ENCODE measurements at regions not wholly inside any gene's neighbourhood (a gene's known extent, or its start where the extent isn't known, plus 50 kb on each side); places are given as distances from the start of the nearest gene placed in this dataset.

GRCh38 chr5:124328201-124328600 lies 418.2 kb downstream of the ZNF608 start:
- DNase-seq (ENCODE audit: low spot score), result no peak

- DNase-seq (ENCODE audit: low spot score), result no peak
Observed at GRCh38 chr5:124318661-124319060, 427.8 kb downstream of the ZNF608 start.

DNA sequence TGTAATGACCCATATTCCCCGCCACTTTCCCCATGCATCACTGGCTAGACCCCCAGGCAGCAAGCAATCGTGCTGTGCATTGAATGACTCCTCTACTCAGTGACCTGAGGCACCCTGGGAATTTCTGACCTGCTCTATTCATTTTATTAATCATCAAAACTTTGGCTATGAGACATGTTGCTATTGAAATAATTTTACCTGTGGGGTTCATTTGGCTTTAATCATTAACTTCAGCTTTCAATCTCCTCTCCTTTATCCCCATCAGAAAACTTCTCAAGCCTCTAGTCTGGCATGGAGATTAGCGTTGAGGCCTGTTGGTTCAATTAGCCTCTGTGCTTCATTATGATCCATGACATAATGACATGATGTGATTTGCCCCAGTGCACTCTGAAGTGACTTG lies 429.0 kb downstream of the ZNF608 start:
- DNase-seq (ENCODE audit: low spot score), result no peak

DNA sequence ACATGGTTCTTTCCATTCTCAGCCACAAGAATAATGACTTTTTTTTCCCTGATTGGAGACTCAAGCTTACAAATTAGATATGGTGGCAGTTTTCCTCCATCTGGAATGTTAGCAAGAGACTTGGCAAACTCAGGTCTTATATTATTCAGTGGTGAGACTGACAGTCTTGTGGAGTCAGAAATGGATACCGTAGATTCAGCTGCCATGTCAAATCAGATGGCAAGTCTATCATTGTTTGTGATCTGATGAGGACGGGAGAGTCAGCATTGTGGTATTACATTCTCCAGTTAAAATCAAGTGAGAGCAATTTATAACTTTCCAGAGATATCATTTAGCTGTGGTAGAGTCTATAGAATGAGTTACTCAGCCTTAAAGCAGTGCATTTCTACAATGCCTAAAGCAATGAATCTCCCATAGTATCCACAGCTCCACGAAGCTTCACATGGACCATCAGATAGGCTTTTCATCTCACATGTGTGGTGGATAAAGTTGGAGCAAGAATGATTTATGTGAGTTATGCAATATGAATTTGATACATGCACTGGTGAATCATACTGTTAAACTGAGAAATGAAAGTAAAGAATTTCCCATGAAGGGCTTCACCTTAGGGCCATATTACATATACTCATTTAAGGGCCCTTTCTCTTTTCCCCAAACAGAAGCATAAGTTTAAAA lies 430.6 kb downstream of the ZNF608 start:
- DNase-seq (ENCODE audit: low spot score), result peak; percentile 27

DNA sequence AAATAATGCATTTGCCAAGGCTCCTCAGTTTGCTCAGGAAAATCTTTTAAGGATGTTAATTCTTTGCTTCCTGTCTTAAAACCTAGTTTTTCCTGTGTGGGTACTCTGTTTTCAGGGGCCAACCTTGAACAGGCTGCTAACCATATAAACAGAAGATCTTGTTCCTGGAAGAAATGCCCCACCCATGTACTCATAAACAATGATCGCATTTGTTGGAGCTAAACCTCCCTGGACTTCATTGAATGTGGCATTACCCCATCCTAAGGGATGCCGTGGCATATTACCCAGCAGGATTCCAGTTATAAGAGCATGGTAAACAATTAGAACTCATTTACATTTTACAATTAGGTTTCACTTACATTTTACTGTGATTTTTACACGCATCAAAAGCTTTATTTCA lies 436.0 kb downstream of the ZNF608 start:
- no peak for DNase-seq (ENCODE audit: low spot score)

GRCh38 chr5:124309241-124309980 lies 437.0 kb downstream of the ZNF608 start:
- DNase-seq (ENCODE audit: low spot score), result no peak

GRCh38 chr5:124303366-124303765 lies 443.1 kb downstream of the ZNF608 start:
- DNase-seq (ENCODE audit: low spot score), result no peak

DNA sequence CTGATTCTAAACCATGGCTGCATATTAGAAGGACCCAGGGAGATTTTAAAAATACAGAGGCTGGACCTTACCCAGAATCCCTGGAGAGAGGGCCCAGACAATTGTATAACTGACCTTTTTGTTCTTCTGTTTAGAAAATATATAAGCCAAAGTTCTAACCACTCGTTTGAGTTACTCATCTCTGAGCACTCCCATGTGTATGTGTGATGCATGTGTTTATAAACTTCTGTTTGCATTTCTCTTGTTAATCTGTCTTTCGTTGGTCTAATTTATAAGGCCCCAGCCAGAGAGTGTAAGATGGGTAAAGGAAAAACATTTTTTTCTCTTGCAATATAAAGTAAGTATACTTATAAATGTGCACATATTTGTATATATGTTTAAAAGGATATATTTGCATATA lies 443.9 kb downstream of the ZNF608 start:
- DNase-seq (ENCODE audit: low spot score), result no peak

DNA sequence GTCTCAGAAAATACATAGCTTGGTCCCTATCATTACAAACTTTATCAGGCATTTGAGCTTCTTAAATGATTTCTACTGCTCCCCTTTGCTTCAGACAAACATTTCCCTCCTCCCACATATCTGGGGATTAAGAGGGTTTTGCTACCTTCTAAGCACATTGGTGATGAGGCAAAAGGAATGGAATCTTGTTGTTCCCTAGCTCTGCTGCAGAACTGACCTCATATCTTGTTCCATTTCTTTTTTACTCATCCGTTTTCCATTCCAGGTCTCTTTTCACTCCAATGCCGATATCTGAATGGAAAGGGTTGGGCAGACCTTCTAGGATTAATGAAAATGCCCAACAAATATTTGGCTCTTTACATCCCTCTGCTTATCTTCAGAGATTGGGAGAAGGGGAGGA lies 444.6 kb downstream of the ZNF608 start:
- DNase-seq (ENCODE audit: low spot score), result peak; percentile 94

DNA sequence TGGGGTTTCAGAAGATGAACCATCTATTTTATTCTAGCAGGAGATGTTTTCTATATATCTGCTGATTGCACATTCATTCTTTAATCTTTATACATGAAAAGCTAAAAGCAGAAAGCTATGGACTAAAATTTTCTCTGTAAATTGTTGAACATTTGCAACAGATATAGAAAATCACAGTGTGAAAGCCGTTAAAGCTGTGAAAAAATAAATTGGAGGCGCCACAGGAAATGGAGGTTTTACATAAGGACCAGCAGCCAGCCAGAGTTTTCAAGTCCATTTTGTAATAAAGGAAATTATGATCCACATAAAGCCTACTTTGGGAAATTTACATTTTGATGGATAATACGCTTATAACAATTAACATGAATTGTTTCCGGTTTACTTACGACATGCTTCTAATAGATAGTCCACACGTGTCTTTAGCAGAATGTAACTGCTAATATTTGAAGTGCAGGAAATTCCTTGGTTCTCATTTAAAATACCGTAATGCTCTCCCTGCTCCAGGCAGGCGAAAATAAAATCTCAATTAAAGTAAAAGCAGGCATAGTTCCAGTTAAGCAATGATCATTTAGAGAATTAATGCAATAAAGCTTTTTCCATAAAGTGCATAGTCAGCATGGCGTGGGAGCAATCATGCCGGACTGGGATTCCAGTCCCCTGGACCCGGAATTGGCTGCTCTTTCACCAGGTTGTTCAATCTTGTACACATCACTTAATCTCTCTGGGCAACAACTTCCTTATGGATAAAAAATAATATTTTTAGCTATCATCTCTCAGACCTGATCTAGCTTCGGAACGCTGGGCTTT lies 445.4 kb downstream of the ZNF608 start:
- peak; percentile 24 for DNase-seq (ENCODE audit: low spot score)

DNA sequence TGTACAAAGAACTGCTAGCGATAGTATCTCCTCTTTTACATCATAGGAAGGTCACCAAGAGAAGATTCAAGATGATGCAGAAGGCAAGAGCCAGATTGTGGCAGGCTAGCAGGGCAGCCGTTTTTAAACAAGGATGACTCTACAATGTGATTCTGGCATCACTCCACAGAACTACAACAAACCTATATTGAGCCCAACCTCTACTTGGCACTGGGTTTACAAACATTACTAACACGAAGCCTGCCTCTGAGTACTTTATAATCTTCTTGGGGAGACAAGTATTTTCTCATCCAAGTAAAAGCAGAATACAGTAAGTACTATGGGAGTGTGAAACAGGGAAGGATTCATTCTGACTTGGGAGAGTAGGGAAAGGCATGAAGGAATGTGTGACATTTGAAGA lies 448.6 kb downstream of the ZNF608 start:
- no peak for DNase-seq (ENCODE audit: low spot score)

GRCh38 chr5:124292322-124292855 lies 454.1 kb downstream of the ZNF608 start:
- DNase-seq (ENCODE audit: low spot score), result no peak

DNA sequence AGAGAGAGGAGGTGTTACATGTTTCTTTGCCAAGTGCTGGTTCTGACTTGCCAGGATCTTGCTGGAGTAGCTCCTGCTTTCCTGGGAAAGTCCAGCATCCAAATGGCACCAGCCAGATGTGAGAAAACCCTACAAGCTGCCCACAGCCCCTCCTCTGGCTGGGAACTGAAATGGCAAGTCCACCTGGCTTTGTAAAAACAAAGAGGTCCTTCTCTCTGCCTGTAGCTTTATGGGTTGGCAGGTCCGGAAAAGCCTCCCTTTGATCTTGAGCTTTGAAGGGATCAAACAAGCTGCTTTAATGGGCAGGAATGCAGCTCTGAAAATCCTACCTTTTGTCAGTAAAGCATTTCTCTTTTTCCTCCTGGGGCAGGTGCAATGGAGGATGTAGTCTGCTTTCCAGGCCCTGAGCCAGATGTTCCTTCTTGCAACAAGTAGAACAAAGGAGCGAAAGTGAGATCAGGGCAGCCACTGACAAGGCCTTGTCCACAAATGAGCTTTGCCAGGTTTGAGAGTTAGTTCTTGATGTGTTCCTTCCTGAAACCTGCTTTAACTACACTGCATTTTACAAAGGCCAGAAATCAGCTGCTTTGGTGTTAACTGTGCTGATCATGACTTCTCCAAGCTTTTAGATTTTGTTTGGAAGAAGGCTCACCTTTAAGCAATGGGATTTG lies 456.7 kb downstream of the ZNF608 start:
- DNase-seq (ENCODE audit: low spot score), result peak; percentile 37

DNA sequence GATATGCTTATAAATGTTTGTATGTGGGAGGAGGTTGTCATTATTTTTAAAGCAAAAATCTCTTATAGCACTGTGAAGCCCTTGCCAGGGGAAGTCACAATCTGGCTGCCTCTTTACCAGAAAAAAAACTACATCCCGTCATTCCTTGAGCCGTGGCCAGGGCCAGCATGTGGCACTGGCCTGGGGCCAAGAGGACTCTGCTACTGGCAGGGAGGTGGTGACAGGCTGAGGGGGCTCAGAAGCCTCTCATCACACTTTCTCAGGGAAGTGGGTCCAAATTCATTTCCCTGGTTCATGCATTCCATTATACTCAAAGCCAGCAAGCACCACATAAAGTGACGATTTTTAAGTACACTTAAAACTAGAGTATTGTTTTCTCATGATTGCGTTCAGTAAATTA lies 457.3 kb downstream of the ZNF608 start:
- DNase-seq (ENCODE audit: low spot score), result peak; percentile 15

DNA sequence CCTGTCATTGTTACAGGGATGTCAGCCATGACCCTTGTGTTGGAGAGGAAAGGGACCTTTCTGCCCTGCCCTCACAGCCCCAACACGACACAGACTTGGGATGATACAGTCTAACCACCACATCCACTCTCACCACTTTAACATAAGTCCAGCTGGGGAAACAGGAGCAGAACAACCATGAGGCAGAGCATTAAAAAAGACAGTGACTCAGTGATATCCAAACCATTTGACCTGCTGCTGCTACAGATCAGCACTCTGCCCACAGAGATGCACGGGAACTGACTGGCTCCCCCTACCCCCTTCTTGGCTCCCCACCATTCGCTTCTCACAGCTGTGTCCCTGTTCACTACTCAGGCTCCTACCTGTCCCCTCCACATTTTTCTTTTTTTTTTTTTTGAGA lies 458.6 kb downstream of the ZNF608 start:
- no peak for DNase-seq (ENCODE audit: low spot score)

- DNase-seq (ENCODE audit: low spot score), result no peak
Observed at GRCh38 chr5:124285733-124286132, 460.7 kb downstream of the ZNF608 start.

DNA sequence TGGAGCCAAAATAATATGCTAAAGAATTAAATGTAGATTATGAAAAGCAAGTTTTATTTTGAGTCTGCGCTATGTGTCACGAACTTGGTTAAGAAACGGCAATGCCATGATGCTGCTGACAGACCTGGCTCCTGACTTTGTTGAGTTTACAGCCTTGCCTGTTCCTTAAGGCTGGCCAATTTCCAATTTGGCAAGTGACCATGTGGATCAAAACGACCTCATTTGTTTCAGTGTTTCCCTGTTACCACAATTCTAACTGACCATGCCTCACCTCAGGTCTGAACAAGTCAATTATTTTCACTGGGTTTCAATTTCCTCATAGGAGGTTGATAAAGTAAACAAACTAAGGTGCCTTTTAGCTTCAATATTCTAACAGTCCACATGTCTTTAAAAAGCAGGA lies 461.4 kb downstream of the ZNF608 start:
- DNase-seq (ENCODE audit: low spot score), result no peak

GRCh38 chr5:124283031-124283430 lies 463.4 kb downstream of the ZNF608 start:
- peak; percentile 35 for DNase-seq (ENCODE audit: low spot score)

- no peak for DNase-seq (ENCODE audit: low spot score)
Observed at GRCh38 chr5:124280079-124280478, 466.4 kb downstream of the ZNF608 start.

DNA sequence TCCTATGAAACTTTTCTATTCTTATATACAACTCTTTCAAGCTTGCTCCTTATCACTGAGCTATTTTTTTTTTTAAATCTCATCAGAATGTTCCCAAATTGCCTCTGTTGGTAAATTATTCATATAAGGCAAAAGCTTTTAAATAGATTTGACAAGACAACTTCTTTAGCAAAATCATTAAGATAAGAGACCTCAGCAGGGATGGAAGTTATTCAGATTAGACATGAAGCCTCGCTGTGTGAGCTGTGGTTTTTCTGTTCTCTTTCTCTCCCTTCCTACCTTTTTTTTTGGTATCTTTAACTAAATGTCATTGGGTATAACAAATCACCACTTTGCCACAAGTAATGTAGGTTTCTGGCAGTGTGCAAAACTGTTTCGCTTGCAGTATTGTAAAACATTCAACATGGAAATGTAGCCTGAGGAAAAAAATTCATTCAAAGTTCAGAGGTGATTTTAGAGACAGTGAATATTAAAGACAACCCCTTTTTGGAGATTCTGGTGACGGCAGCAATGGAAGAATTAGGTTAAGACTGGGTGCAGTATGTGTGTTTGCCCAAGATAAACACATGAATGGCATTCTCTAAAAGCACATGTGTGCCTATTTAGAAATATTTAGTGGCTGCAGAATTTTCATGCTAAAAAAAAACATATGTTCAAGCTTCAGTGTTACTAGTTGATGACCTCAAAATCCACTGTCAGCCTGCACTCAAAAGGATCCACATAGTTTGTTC lies 467.1 kb downstream of the ZNF608 start:
- peak; percentile 27 for DNase-seq (ENCODE audit: low spot score)

- no peak for DNase-seq (ENCODE audit: low spot score)
Observed at GRCh38 chr5:124278636-124279035, 467.8 kb downstream of the ZNF608 start.

Data from umbilical cord (tissue), 1 donor.